Fibroblast of the conjunctiva (primary cell): ENCODE measurements at regions not wholly inside any gene's neighbourhood (a gene's known extent, or its start where the extent isn't known, plus 50 kb on each side); places are given as distances from the start of the nearest gene placed in this dataset.
"Not testable (repeated sequence)": the region's sequence is repeated elsewhere in the genome, so short reads cannot be mapped to it uniquely, and the experiment has no call there.

Experiments
- DNase-seq: peaks from one replicate; pipeline ENCODE4 v3.0.0-alpha.2; 2010; ENCODE audit warnings: low read depth

- DNase-seq, result no peak
These were observed 321.7 kb downstream of the TXNL1 start for GRCh38 chr18:56316727-56317126.

GRCh38 chr18:56315363-56315762 is 323.0 kb downstream of the TXNL1 start:
- DNase-seq, result no peak

GRCh38 chr18:56314396-56314795 is 324.0 kb downstream of the TXNL1 start:
- DNase-seq, result no peak

GRCh38 chr18:56312551-56313335 is 325.6 kb downstream of the TXNL1 start:
- DNase-seq, result no peak

DNA sequence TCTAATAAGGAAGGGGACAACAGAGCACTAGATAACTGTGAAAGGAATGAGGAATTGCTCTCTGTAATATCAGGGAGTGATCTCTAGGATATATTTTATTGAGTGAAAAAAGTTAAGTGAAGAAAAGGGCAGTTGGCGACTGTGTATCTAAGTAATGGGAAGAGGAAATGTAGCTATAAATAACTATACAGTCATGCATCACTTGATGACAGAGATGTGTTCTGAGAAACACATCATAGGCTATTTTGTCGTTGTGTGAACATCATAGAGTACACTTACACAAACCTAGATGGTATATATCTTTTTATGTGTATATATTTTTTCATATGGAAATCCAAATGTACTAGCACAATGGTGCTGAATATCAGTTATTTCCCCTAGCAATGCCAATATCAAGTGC is 329.3 kb downstream of the TXNL1 start:
- no peak for DNase-seq

- DNase-seq, result no peak
These were observed 330.8 kb downstream of the TXNL1 start for GRCh38 chr18:56307354-56308170.

- no peak for DNase-seq
These were observed 331.6 kb downstream of the TXNL1 start for GRCh38 chr18:56306797-56307196.

- DNase-seq, result no peak
These were observed 332.8 kb downstream of the TXNL1 start for GRCh38 chr18:56305583-56305982.

GRCh38 chr18:56302156-56302555 is 336.2 kb downstream of the TXNL1 start:
- DNase-seq, result no peak

GRCh38 chr18:56299740-56300139 is 338.7 kb downstream of the TXNL1 start:
- DNase-seq, result no peak

DNA sequence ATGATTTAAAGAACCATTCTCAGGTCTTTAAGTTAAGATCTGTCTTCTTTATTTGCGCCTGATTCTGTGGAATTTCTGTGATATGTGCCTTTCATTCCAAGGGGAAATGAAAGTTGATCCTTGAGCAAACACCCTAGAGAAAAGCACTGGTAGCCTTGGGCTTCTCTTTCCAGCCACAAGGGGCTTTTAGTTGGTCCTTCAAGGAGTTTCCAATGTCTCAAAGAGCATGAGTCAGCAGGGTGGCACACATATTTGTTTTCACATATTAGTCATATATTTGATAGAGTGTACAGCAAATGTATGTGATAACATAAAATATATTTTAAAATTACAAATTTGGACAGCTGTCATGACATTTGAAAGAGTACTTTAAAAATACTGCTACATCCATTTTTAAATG is 339.5 kb downstream of the TXNL1 start:
- no peak for DNase-seq

GRCh38 chr18:56296381-56296780 is 342.0 kb downstream of the TXNL1 start:
- no peak for DNase-seq

- no peak for DNase-seq
These were observed 343.8 kb downstream of the TXNL1 start for GRCh38 chr18:56294484-56295183.

- no peak for DNase-seq
These were observed 347.1 kb downstream of the TXNL1 start for GRCh38 chr18:56291294-56291693.

DNA sequence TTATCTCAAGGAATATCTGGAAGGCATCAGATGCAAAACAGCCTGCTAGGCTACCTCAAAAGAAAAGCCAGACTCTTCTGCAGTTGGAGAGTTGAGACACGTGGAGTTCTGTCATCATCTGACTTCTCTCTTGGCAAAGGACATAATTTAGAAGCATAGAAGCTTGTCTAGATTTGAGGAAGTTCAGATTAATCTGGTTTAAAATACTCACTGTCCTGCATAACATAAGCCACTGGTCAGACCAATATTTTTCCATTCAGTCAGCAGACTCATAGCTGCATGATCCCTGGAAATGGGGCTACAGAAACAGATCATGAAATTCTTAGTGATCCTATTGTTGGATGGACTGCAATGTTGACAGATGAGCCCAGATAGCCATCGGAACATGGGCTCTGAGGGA is 349.0 kb downstream of the TXNL1 start:
- DNase-seq, result no peak

DNA sequence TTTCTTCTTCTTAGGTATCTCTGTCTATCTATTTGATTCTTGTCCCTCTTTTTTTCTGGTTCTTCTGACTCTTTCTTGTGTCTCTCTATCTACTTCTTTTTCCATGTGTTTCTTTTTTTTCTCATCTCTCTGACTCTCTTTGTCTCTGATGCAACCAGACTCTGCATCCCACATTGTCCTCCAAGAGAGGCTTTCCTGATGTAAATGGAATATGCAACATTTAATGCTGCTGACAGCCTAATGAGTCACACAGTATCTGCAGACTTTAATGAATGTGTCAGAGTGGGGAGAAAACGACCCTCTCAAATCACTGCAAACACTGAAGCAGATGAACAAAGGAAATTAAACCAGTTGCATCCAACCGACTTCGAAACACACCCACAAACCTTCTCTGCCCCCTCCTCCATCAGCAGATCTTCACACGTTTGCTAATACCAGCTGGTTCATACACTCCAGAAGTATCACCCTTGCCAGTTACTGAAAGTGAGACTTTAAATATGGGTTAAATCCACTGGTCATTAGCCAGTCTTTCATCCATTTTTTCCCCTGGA is 351.5 kb downstream of the TXNL1 start:
- peak; percentile 5 for DNase-seq

DNA sequence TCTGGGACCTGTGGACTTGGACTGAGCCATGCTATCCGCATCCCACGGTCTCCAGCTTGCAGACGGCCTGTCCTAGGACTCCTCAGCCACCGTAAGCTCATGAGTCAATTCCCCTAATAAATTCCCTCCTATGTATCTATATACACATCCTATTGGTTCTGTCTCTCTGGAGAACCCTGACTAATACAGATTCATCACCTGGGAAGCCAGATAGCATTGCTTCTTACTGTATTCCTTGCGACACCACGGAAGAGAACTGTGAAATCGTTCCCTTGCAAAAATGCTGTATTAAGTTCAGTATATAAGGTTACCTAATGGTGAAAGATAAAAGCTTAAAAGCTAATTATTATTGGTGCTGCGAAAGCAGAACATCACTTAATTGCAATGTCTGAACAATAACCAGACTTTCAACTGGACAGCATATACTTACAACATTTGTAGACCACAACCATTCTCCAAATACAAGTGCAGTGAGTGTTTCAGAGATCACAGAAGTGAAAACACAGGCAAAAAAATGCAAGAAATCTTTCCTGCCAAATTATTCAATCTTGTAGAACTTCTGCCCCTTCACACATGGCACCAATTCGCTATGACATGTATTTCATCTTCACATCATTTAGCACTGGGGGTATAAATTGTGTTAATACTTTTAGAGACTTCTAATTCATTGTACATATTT is 352.9 kb downstream of the TXNL1 start:
- no peak for DNase-seq

DNA sequence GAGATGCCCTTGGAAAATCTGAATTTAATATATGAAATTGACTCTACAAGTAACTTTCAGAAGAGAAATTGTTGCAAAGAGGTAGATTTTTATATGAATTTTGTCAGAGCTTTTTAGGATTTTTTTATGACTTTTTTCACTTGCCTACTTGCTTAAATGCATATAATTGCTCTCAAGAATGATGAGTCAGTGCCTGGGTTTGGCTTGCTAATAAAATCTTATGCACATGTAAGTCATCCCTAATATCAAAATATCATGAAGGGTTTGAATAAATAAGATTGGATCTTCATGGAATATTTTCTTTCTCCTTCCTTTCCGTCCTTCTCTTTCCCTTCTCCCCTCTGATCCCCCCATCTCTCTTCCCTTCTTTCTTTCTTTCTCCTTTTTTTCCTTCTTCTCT is 354.1 kb downstream of the TXNL1 start:
- DNase-seq, result no peak

DNA sequence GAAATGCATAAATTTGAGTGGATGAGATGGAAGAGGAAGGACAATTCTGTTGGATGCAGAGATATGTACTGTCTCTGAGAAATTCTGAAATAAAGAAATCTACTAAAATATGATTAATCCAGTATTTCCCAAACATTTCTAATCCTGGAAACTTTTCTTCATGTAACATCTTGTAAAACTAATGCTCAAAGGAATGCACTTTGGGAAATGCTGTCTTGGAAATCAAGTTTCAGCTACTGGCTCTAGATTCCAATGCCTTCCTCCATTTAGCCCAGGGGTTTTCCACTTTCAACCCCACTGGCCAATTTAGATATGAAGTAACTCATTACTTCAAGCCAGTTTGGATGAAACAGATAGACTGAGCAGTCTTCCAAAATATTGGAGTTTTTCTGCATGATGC is 355.1 kb downstream of the TXNL1 start:
- DNase-seq, result no peak

DNA sequence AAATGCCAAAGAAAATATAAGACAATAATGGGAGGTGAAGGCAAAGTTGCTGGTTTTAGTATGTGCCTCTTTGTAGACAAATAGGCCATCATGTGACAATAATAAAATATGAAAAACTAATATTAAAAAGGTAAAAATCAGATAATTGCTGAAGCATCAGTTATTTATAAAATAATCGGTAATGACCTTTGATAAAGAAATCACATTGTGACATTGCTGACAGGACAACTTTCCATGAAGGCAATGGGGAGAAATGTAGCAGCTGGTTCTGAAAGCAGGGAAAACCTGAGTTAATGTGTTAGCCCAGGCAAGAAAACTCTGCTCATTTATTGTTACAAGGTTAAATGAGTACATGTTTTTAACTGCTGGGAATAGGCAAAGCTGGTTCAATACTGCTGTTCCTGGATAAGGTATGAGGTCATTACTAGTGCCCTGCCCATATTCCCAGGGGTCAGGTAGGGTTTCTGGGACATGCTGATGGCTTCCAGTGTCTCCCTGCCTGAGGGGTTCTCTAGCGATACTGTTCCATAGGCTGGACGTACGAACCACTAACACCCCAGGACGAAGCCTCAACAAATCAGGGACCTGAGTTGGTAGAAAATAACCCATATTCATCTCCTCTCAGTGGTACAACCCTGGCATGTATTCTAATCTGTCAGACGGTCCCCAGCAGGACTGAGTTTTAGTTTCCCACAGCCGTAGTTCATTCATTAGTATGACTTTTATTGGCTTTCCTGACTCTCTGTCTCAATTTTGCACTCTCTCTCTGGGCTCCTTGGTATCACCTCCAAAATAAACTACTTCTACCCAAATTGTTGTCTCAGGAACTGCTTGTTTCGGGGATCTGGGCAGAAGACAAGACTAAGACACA is 355.9 kb downstream of the TXNL1 start:
- no peak for DNase-seq

DNA sequence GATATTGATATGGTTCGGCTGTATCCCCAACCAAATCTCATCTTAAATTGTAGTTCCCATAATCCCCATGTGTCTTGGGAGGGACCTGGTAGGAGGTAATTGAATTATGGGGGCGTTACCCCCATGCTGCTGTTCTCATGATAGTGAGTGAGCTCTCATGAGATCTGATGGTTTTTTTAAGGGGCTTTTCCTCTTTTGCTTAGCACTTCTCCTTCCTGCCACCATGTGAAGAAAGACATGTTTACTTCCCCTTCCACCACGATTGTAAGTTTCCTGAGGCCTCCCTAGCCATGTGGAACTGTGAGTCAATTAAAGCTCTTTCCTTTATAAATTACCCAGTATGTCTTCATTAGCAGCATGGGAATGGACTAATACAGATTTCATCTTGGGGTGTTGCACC is 358.6 kb downstream of the TXNL1 start:
- DNase-seq, result not testable (repeated sequence)
